ENCODE measurements at regions not wholly inside any gene's neighbourhood (a gene's known extent, or its start where the extent isn't known, plus 50 kb on each side); places are given as distances from the start of the nearest gene placed in this dataset.

DNA sequence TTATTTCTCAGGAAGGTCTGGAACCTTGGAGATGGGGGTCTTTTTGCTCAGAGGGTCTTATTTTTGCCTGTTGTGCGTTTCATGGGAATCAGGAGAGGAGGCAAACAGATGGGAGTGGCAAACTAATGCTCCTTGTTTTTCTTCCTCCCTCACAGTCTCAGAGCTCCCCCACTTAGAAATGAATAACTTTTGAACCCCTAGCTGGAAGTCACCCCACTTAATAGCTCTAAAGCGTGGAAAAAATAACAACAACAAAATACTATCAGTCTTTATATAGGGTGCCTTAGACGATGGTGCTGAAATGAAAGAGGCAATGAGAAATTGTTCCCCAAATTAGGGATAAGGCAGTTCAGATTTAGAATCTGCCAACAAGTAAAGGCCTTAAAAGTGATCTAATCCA is 76.8 kb upstream of the BDNF start:
- TF ChIP-seq, protein P1, sequence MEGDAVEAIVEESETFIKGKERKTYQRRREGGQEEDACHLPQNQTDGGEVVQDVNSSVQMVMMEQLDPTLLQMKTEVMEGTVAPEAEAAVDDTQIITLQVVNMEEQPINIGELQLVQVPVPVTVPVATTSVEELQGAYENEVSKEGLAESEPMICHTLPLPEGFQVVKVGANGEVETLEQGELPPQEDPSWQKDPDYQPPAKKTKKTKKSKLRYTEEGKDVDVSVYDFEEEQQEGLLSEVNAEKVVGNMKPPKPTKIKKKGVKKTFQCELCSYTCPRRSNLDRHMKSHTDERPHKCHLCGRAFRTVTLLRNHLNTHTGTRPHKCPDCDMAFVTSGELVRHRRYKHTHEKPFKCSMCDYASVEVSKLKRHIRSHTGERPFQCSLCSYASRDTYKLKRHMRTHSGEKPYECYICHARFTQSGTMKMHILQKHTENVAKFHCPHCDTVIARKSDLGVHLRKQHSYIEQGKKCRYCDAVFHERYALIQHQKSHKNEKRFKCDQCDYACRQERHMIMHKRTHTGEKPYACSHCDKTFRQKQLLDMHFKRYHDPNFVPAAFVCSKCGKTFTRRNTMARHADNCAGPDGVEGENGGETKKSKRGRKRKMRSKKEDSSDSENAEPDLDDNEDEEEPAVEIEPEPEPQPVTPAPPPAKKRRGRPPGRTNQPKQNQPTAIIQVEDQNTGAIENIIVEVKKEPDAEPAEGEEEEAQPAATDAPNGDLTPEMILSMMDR (IDR thresholded peaks at IDR 0.05; ENCODE audit: low read depth, low read length, poor library complexity, severe bottlenecking): no peak
- no peak for TF ChIP-seq EZH2phosphoT487 (IDR thresholded peaks at IDR 0.05; ENCODE audit: borderline replicate concordance, low read length)

Data from DOHH2 (cell line).